Medulla oblongata (tissue), 1 donor: ENCODE measurements at regions not wholly inside any gene's neighbourhood (a gene's known extent, or its start where the extent isn't known, plus 50 kb on each side); places are given as distances from the start of the nearest gene placed in this dataset.
"Not testable (repeated sequence)": the region's sequence is repeated elsewhere in the genome, so short reads cannot be mapped to it uniquely, and the experiment has no call there.

Source experiments
- DNase-seq: peaks from one replicate; pipeline ENCODE4 v3.0.0-alpha.2; 2015; ENCODE audit errors: extremely low spot score

GRCh38 chr16:8114941-8115340 lies 475.4 kb downstream of the TMEM114 start:
- not testable (repeated sequence) for DNase-seq

GRCh38 chr16:8113843-8114242 lies 476.5 kb downstream of the TMEM114 start:
- DNase-seq: no peak

DNA sequence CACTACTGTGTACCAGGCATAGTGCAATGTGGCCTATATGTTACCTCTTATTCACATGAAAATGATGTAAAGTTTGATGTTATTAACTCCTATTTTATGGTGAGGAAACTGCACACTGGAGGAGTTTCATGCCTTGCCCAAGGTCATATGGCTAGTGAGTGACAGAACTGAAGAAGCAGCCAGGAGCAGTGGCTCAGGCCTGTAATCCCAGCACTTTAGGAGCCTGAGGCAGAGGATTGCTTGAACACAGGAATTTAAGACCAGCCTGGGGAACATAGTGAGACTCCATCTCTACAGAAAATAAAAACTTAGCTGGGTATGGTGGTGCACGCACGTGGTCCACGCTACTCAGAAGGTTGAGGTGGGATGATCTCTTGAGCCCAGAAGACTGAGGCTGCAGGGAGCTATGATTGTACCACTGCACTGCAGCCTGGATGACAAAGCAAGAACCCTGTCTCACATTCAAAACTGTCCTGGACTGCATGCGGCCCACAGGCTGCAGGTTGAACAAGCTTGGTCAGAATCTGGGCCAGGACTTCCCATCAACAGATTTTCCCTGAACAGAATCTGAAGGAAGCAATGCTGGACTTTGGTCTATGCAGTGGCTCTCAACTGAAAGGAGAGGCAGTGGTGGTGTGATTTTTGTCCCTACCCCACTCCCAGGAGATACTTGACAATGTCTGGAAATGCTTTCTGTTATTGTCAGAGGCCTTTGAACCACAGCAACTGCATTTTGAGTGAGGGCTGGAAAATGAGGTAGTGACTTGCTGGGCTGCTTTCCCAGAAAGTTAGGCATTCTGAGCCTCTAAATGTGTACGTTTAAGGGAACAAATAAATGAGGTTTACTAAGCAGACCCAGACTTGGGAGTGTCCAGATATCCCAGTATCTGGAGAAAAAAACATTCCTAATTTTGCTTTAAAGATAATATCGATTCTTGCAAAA lies 479.5 kb downstream of the TMEM114 start:
- no peak for DNase-seq

GRCh38 chr16:8109510-8110369 lies 480.6 kb downstream of the TMEM114 start:
- DNase-seq: no peak

DNA sequence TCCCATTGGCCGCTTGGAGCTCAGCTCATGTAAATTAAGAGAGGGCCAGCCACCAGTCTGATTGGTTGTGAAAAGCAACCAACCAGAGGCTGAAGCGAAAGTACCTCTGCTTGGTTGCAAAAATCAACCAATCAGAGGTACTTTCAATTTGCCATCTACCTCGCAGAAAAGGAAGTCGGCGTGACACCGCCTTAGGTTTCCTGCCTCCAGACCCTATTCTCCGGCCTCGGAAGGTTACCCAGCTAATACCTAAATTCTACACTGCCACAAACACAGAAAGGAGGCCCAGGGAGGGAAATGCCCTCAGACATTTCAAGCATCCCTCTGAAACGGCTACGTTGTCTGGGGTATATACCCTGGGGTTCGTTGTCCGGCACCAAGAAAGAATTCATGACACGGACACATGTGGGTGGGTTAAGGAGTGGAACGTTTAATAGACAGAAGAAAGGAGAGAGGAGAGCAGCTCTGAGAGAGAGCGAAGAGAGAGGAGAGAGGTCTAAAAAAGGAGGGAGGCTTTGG lies 481.3 kb downstream of the TMEM114 start:
- no peak for DNase-seq

DNA sequence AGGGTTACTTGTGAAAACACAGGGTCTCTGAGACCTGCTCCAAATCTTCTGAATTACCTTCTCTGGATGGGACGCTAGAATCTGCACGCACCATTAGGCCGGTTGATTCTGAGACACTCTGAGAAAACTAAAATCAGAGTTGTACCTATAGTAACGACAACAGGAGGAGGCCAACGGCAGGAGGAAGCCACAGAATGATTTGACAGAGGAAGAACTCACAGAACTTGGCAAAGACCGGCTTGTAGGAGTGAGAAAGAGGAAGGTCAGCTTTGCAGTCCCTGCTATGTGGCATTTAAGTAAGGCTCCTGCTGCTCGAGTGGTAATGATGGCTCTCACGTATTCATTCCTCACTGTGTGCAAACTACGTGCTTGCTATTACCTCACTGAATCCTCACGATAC lies 483.0 kb downstream of the TMEM114 start:
- no peak for DNase-seq

DNA sequence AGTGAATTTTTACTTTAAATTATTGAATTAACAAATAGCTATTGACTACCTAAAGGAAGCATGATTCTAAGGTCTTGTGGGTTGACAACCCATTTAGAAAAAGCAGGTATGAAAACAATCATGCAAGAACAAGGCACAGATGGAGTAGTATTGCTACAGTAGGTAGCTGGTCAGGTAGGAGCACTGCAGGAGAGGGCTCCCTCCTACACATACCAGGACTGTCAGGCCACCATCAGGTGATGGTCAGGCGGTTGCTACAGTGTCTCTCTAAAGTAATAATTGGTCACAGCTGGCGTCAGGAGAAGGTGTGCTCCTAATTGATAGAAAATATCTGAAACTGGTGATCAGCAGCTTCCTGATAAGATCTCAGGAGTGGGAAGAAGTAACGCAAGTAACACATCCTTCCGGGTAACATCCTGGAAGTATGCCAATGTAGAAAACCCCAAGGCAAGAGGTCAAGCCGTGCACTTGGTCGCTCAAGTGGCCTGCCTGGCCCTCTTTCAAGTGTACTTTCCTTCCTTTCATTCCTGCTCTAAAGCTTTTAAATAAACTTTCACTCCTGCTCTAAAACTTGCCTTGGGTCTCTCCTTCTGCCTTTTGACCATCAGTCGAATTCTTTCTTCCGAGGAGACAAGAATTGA lies 486.5 kb downstream of the TMEM114 start:
- DNase-seq: no peak

GRCh38 chr16:8099586-8099985 lies 490.7 kb downstream of the TMEM114 start:
- no peak for DNase-seq

GRCh38 chr16:8098947-8099512 lies 491.3 kb downstream of the TMEM114 start:
- DNase-seq: no peak

- DNase-seq: no peak
Observed at GRCh38 chr16:8096211-8096610, 494.1 kb downstream of the TMEM114 start.

DNA sequence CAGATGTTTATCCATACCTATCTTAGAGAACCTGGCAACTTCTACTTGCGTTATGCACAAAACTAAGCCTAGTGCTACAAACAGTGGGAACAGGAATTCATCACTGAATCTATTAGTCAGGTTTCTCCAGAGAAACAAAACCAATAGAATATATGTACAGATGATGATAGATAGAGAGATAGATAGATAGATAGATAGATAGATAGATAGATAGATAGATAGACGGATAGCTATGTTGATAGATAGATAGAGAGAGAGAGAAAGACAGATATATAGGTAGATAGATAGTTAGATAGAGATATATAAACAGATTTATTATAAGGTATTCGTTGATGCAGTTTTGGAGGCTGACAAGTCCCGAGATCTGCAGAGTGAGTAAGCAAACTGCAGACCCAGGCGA lies 495.6 kb downstream of the TMEM114 start:
- no peak for DNase-seq

GRCh38 chr16:8088820-8089338 lies 501.4 kb downstream of the TMEM114 start:
- no peak for DNase-seq

- no peak for DNase-seq
Observed at GRCh38 chr16:8087597-8088289, 502.6 kb downstream of the TMEM114 start.

- no peak for DNase-seq
Observed at GRCh38 chr16:8087146-8087545, 503.2 kb downstream of the TMEM114 start.

GRCh38 chr16:8084882-8085281 lies 505.4 kb downstream of the TMEM114 start:
- DNase-seq: no peak

DNA sequence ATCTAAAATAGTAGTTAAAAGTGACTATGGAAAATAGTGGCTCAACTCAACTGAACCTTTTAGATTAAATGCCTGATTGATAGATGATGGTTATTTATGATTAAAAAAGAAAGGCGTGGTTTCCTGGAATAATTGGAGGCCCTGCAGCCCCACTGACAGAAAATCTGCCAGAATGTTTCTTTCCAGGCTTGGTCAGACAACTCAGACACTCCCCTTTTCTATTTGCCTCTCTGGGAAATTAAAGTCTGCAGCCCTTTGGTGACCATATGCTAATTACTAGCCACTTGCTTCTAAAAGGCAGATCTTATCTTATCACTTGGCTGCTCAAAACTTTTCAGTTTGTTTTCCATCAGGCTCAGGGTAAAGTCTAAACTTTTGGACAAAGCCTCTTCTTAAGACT lies 506.0 kb downstream of the TMEM114 start:
- no peak for DNase-seq

DNA sequence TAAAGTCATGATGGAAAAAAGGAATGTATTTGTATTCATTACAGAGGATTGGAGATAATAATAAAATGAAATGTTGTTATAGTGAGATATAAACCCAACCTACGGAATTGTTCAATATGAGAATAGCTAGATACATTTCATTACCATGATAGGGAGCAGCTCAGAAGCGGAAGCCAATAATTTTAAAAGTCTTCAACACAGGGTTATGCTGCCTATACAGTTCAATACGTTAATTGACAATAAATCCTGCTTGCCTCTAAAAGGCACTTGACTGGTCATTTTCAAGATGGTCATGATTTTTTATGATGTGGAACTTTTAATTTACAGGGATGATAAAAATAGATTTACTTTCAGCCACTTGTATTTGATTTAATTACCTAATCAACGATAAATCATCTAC lies 506.8 kb downstream of the TMEM114 start:
- DNase-seq: no peak

GRCh38 chr16:8080817-8081216 lies 509.5 kb downstream of the TMEM114 start:
- DNase-seq: no peak

- no peak for DNase-seq
Observed at GRCh38 chr16:8075271-8075670, 515.0 kb downstream of the TMEM114 start.

DNA sequence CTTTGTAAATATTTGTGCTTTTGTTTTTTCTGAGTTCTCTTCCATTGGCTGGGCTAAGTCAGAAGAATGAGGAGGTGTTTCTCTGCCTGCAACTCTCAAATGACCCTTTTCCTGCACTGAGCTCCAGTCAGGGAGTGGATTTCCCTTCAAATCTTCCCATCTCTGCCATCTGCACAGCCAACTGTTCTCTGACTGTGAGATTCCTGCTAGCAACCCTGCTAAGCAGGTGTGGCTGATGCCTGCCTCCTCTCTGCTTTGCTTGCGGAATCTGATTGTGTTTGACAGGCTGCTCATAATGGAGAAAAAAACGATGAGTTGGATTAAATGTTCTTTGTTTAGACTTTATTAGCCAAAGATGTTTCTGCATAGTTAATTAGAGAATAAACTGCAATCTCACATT lies 519.8 kb downstream of the TMEM114 start:
- DNase-seq: no peak

GRCh38 chr16:8068225-8068624 lies 522.1 kb downstream of the TMEM114 start:
- not testable (repeated sequence) for DNase-seq
